ENCODE measurements at regions not wholly inside any gene's neighbourhood (a gene's known extent, or its start where the extent isn't known, plus 50 kb on each side); places are given as distances from the start of the nearest gene placed in this dataset.
A peak's percentile ranks its signal among the peaks of the same experiment; 100 is the strongest.
"Not testable (repeated sequence)": the region's sequence is repeated elsewhere in the genome, so short reads cannot be mapped to it uniquely, and the experiment has no call there.

DNA sequence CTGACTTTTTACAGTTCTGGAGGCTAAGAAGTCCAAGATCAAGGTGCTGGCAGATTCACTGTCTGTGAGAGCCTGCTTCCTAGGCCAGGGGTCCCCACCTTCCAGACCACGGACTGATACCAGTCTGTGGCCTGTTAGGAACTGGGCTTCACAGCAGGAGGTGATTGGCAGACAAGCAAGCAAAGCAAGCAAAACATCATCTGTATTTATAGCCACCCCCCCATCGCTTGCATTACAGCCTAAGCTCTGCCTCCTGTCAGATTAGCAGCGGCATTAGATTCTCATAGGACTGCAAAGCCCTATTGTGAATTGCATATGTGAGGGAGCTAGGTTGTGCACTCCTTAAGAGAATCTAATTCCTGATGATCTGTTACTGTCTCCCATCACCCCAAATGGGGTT is 194.7 kb upstream of the THRB start:
- DNase-seq = no peak

DNA sequence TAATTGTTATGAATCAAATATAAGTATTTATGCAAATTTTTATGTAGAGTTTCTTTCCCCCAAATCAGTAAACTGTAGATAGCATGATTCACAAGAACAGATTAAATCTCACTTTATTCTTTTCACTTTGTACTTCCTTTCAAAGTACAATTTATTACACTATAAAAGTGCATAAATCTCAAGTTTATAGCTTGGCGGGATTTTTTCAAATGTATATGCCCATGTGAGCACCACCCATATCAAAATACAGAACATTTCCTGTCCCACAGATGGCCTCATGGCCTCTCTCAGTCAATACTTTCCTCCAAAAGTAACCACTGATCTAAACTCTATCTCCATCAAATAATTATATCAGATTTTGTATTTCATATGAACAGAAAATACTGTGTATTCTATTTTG is 196.1 kb upstream of the THRB start:
- no peak for DNase-seq

DNA sequence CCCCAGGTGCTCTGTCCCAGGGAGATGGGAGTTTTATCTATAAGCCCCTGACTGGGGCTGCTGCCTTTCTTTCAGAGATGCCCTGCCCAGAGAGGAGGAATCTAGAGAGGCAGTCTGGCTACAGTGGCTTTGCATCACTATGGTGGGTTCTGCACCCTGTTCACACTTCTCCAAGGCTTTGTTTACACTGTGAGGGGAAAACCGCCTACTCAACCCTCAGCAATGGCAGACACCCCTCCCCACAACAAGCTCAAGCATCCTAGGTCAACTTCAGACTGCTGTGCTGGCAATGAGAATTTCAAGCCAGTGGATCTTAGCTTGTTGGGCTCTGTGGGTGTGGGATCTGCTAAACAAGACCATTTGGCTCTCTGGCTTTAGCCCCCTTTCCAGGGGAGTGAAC is 204.4 kb upstream of the THRB start:
- DNase-seq = not testable (repeated sequence)

- DNase-seq = no peak
These were observed 209.8 kb upstream of the THRB start for GRCh38 chr3:24704496-24704895.

- no peak for DNase-seq
These were observed 213.3 kb upstream of the THRB start for GRCh38 chr3:24707936-24708335.

GRCh38 chr3:24709956-24710355 is 215.3 kb upstream of the THRB start:
- DNase-seq = no peak

- DNase-seq = no peak
These were observed 218.9 kb upstream of the THRB start for GRCh38 chr3:24713516-24713915.

GRCh38 chr3:24714436-24714835 is 219.8 kb upstream of the THRB start:
- no peak for DNase-seq

DNA sequence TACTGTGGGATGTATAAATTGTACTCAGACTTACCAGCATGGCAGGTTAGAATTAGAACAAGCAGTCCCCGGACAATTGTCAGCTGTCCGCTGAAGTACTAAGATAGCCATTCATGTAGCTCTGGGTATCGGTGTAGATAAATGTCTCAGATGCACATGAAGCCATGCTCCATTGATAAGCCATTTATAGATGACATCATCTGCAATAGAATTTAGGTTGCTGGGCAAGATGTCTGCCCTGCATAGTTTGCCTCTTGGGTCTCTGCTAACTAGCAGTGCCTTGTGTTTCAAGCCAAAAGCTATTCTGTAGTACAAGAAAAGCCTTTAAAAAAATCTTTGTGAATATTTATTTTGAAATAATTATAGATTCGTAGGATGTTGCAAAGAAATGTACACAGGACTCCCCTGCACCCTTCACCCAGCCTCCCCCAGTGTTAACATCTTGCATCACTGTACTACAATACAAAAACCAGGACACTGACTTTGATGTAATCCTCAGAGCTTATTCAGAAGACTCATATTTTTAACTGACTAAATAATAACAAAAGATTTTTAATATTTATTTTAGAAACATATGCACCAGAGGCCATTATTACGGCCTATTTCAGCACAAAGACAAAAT is 220.6 kb upstream of the THRB start:
- no peak for DNase-seq

GRCh38 chr3:24722087-24722486 is 227.4 kb upstream of the THRB start:
- DNase-seq = no peak

DNA sequence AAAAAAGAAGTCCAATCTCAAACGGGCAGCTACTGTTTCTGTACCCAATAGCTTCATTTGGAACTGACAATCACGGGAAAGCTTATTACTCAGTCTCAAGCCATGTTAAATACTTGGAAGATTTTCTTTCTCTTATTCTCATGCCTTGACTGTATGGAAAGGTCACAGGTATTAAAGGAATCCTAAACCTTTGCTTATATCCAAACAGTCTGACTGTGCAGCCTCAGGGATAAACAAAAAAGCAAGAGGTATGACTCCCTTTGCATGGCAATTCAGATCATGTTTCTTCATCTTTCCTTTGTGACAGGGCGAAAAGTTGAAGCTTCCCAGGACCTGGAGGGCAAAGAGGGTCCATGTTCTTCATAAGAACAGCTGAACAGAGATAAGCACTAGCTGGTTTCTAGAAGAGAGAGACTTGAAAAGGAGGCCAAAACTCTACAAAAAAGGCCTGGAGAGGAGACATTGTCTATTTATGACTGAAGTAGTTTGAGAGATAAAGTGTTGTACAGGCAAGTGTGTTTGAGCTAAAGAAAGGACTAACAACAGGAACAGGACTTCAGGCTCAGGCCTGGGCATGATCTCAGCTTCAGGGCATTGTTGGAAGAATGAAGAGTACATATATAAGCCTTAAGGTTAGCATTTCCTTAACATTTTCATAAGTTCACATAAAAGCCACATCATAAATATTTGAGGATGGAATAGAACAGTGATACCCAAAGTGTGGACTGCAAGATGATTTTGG is 231.0 kb upstream of the THRB start:
- no peak for DNase-seq

DNA sequence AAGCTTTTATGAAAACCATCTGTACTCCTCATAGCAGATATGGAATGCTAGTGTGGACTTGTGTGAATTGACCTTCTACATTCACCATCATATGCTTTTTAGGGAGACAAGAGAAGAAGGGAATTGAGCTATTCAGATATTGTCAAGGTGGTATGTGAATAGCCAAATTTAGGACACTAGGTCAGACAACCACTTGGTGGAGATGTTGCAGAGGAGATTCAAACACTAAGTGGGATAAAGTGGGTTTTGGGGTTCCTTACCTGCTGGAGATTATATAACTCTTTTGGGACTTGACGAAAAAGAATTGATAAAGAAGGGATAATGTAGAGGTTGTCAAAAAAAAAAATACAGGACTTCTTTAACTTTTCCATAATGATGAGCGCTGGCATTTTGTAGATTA is 231.8 kb upstream of the THRB start:
- DNase-seq = no peak

DNA sequence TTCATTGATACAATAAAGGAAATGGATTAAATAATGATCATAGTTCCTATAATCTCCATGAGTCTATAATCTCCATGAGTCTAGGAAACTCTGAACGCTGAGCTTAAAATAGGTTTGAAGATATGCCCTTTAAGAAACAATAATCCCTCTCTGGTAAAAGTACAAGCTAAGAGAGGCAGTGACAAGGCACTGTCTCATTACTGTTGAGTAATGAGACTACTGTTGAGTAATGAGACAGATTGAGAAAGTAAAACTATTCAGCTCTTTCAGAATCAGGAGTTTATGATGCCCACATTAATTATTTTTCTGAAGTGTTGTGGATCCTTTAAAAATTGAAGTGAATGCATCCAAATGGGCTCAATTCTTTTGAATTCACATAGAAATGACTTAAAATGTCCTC is 235.5 kb upstream of the THRB start:
- peak; percentile 18 for DNase-seq

- no peak for DNase-seq
These were observed 239.4 kb upstream of the THRB start for GRCh38 chr3:24734019-24734418.

GRCh38 chr3:24736701-24737100 is 242.1 kb upstream of the THRB start:
- no peak for DNase-seq

GRCh38 chr3:24740326-24740725 is 245.7 kb upstream of the THRB start:
- DNase-seq = no peak

GRCh38 chr3:24741506-24741905 is 246.9 kb upstream of the THRB start:
- no peak for DNase-seq

- DNase-seq = no peak
These were observed 253.9 kb upstream of the THRB start for GRCh38 chr3:24748520-24748919.

GRCh38 chr3:24751020-24751419 is 256.4 kb upstream of the THRB start:
- no peak for DNase-seq

DNA sequence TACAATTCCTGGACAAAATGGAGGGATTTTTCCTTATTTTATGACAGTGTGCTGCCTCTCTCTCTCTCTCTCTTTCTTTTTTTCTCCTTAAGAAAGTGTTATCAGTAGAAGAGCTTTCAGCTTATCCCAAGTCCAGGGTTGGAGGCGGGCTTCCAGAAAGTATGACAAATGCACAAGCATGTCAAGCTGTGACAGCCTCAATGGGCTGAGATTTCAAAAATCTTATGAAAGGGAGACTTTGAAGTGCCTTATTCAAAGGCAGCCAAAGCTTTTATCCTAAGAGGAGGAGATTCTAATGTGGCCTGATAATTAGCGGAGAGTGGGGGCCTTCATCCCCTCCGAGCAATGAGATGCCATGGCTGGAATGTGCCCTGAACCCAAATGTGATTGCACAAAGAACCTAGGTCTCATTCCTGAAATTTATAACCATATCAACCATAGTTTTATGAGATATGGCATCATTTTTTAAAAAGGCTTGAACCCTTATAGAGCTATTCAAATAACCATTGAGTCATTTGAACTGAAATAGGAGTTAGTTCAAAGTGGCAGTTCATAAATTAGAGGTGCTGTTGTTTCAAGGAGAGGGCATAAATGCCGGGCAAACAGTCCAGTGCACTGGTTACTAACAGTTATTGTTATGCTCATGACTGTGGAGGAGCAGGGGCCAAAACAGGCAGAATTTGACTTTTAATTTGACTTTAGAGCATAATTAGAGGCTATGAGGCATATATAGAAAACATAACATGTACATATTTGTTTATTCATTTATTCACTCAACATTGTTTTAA is 261.6 kb upstream of the THRB start:
- no peak for DNase-seq

DNA sequence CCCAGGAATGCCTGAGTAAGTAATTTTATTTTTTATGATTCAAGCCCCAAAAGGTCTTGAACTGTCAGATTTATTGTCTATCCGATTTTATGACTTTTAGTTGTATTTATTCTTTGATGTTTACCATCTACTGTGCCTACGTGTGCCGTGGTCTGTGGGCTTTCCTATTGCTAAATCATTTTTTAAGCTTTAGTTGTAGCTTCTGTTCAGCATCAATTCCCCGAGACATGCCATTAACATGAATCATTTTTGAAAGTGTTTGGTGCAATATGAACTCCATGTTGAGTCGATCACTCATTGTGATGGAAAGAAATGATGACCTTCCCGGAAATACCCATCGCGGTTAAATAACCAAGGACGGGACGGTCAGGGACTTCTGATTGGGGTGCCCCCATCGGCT is 268.7 kb upstream of the THRB start:
- no peak for DNase-seq

DNA sequence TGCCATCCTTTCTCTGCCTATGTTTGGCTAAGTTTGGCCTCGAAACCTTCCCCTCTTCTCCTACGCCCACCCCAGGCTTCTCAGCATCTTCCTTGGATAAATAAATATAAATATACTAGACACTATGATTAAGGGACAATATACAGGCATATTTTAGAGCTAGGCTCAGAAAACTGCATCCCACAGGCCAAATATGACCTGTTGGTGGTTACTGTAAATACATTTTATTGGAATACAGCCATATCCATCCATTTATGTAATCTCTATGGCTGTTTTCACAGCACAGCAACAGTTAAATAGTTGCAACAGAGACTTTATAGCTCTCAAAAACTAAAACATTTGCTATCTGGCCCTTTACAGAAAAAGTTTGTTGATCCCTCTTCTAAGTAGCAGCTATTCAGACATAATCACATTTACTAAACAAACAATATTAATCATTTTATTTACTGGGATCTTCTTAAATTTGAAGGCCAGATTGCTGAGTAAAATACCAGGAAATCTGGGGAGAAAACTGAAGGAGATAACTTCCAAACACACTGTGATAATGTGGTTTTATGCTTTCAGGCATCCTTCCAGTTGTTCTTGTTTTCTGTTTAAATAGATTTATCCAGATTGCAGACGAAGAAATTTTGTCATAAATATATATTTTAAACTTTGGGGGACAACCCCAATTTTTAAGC is 269.7 kb upstream of the THRB start:
- DNase-seq = no peak

- DNase-seq = no peak
These were observed 270.7 kb upstream of the THRB start for GRCh38 chr3:24765399-24765798.

DNA sequence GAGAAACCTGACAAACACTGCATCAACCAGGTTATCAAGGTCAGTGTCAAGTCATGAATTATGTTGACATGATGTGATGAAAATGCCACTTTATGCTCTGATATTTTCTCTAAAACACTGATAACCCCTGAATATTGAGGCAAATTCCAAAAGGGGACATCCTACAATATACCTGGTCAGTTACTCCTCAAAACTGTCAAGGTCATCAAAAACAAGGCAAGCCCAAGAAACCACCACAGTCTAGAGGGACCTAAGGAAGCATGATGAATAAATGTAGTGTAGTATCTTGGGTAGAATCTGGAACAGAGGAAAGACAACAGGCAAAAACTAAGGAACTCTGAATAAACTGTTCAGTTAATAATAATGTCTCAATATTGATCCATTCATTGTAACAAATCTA is 275.3 kb upstream of the THRB start:
- no peak for DNase-seq

Data from suppressor macrophage treated with lipopolysaccharide for 4 hours (primary cell).